ENCODE measurements at regions not wholly inside any gene's neighbourhood (a gene's known extent, or its start where the extent isn't known, plus 50 kb on each side); places are given as distances from the start of the nearest gene placed in this dataset.

GRCh38 chr16:47880653-47881052 is 275.1 kb downstream of the ABCC12 start:
- no peak for TF ChIP-seq CTCF (IDR thresholded peaks at IDR 0.05)
- no peak for TF ChIP-seq TCF7L2 (IDR thresholded peaks at IDR 0.05; ENCODE audit: low read depth, low read length)
- no peak for TF ChIP-seq POLR2AphosphoS5 (IDR thresholded peaks at IDR 0.05; ENCODE audit: low read depth, low read length)
- no peak for TF ChIP-seq SIN3A (IDR thresholded peaks at IDR 0.05; ENCODE audit: borderline replicate concordance, insufficient read depth, low read depth, low read length)
- TF ChIP-seq REST (IDR thresholded peaks at IDR 0.05; ENCODE audit: insufficient read depth in 1 of 2, low read depth in 2 of 2, low read length in 1 of 2) = no peak
